AG09319 (cell line): ENCODE measurements at regions not wholly inside any gene's neighbourhood (a gene's known extent, or its start where the extent isn't known, plus 50 kb on each side); places are given as distances from the start of the nearest gene placed in this dataset.
"Not testable (repeated sequence)": the region's sequence is repeated elsewhere in the genome, so short reads cannot be mapped to it uniquely, and the experiment has no call there.

Experiments used
- DNase-seq: peaks from one replicate; pipeline ENCODE4 v3.0.0-alpha.2; 2010; ENCODE audit warnings: low read depth; ENCODE audit errors: extremely low read depth
- CTCF ChIP-seq: IDR thresholded peaks from 2 replicates; pipeline ENCODE4 v1.5.1; 2011; ENCODE audit warnings: low read depth, mild to moderate bottlenecking, inconsistent platforms, low read length, moderate library complexity

DNA sequence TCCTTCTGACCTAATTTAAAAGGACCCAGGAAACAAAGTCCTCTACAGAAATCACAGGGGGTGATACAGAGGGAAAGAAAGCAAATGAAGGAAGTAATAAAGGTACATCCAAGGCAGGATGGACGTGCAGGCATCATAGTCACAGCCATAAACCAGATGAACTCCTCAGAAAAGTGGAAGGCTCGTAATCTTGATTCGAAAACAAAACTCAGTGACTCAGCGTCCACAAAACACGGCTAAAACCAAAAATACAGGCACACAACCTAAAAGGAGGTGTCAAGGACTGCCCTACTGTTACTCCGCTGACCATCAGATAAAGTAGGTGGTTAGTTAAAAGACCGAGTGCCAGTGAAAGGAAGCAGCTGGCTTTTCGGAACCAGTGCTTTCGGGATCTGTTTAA, 81.5 kb downstream of the TRIM69 start:
- not testable (repeated sequence) for DNase-seq

- not testable (repeated sequence) for DNase-seq
These were observed 83.1 kb downstream of the TRIM69 start for GRCh38 chr15:44819331-44819987.

DNA sequence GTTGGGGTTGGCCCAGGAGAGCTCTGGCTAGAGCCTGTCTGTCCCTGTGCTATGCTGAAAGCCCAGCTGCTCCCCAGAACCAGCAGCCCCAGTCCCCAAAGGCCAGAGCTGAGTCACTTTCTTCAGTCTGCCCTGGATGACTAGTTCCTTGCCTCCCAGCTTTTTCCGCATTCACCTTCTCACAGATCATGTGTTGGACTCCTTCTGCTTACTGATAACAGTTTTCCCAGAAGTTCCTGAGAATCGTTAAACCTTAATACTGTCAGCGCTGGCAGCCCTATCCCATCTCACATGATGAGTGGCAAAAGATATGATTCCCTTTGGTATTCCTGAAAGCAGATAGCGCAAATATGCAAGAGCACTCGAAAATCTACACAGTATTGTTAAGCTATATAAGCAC, 84.2 kb downstream of the TRIM69 start:
- DNase-seq, result not testable (repeated sequence)

GRCh38 chr15:44820967-44821366, 84.6 kb downstream of the TRIM69 start:
- DNase-seq, result not testable (repeated sequence)

DNA sequence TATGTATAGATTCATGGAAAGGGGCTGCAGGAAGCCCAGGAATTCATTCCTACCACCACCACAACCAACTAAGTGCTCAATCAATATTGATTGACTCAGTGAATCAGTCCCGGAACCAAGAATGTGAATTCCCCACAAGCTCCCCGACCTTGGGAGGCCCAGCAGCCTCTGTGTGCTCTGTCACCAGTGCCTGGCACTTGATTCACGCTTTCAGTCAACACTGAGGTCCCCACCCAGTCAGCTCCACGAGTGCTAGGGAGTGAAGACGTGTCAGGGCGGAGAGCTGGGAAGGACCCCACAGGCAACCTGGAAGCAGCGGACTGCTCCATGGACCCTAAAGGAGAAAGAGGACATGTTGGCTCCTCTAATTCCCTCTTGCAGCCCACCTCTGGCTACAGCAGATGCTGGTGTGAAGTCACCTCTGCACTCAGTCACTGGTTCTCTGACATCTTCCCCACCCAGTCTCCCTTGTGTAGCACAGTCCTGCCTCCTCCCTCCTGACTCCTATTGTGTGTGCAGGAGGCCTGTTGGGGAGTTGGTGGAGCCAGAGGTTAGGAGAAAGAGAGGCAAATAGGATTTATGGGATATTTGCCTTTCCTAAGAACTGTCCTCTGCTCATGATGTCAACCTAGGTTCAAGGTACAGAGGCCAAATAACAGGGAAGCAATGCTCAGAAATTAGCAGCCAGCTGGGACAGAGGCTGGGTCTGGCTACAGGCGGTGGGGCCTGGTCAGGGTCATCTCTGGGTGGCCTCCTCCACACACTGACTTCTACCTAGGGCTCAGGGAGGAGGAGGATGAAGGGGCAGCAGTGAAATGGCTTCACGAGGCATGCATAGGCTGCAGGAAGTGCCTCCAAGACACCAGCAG, 88.2 kb downstream of the TRIM69 start:
- DNase-seq, result not testable (repeated sequence)

- not testable (repeated sequence) for DNase-seq
These were observed 90.3 kb downstream of the TRIM69 start for GRCh38 chr15:44826583-44826982.

DNA sequence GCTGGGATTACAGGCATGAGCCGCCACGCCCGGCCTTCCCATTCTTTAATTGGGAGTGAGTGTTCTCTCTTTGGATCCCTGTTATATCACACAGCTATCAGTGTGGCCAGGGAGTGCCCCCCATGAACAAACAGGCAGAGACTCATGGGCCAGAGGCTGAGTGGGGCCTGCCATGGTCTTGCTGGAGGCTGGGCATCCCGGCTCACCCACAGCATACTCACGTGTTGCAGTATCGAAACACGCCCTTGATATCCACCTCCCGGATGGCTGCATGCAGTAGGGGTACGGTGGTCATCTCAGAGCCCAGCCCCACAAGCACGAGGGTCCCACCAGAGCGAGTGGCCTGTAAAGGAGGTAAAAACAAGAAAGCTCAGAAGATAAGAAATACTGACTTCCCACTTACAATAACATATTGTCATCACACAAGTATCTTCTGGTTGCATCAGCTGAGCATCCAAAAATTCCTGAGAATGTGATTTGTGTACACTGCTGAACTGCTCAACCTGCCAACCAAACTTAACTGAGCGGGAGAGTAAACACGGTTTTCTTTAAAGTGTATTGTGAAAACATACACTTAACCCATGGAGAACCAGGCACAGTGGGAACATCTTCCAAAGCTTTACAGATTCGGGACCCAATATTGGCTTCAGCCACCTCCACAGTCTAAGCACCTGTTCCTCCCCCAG, 92.0 kb downstream of the TRIM69 start:
- not testable (repeated sequence) for DNase-seq

DNA sequence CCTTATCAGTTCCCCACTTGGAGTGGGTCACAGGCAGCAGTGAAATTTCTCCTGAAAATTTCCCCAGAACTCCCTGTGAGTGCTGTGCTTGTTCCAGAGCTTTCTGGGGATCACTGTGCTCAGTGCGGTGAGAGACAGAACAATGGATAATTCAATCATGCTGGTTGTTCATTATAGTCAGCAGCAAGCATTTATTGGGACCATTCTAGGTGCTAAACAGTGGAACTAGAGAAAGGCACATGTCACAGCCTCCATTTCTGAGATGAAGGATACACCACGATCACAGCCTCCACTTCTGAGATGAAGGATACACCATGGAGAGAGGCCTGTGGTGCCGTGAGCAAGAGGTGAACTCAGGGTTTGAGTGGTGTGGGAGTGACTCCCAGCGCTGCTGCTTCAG, 92.8 kb downstream of the TRIM69 start:
- not testable (repeated sequence) for DNase-seq

DNA sequence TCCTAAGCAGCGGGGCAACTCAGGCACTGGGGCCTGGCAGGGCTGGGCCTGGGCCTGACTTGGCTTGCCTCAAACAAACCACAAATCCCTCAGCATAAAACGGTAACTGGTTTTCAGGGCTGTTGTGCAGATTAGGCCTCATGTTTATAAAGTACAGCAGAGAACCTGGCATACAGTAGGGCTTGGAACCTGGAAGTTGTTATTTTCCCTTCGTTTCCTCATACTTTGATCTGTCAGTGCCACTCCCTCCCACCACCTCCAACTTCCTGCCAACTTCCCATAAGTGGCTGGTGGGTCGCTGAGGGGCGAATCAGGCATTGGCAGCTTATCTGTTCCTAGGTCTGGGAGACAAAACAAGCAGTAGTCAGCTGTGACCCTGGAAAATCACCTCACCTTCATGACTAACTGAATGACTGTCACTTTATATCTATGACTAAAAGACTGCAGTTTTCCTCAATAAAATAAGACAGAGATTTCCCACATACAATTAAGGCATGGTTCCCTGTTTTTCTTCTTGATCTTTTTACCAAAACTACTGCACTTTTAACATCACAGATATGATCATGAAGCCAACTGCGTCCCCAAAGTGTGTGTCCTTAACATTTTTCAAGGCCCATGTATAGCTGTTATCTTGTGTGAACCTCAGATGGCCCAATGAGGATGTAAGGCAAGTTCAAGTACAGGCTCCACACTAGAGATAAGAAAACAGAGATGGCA, 94.5 kb downstream of the TRIM69 start:
- not testable (repeated sequence) for DNase-seq

DNA sequence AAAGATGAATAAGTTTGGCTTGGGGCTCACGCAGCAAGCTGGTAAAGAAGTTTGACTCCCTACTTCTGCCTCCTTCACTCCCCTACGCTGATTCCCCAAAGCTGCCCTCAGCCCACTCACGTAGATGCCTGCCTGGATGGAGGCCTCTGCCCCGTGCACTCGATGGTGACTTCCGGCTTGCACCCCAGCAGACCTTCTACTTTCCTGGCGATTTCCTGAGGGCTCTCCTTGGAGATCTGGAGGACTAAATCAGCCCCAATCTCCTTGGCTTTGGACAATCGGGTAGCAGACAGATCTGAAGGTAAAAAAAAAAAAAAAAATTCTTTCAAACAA, 95.0 kb downstream of the TRIM69 start:
- not testable (repeated sequence) for DNase-seq

DNA sequence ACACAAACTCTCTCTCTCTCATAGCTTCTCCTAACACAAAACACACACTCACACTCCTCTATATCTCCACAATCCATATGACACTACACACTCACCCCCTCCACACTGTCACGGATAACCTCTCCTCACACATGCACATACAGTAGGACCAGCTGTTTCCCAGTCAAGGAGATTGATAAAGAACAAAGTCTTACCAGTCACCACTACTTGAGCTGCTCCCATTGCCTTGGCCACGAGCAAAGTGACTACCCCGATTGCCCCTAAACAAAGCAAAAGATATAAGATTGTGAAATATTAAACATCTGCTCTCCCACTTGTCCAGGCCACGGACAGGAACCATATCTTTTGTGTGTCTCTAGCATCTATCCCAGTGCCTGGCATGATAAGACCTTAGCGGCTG, 95.8 kb downstream of the TRIM69 start:
- not testable (repeated sequence) for DNase-seq

- not testable (repeated sequence) for DNase-seq
These were observed 96.8 kb downstream of the TRIM69 start for GRCh38 chr15:44833081-44833480.

DNA sequence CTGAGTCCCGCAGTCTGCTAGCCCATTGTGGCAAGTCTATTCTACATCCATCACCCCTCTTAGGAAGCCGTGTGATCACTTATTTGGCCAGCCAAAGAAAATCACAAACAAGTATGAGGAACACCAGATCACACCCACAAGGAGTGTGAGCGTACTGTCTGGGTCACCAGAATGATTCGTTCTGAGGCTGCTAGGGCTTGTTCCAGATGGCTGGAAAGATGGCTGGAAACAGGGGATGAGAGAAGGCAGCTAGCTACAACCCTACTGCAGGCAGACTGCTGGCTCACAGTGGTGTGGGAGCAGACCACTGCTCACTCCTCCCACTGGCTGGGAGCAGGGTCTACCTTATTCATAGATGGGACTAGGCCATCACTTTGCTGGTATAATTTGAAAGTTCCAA, 97.4 kb downstream of the TRIM69 start:
- DNase-seq, result not testable (repeated sequence)

DNA sequence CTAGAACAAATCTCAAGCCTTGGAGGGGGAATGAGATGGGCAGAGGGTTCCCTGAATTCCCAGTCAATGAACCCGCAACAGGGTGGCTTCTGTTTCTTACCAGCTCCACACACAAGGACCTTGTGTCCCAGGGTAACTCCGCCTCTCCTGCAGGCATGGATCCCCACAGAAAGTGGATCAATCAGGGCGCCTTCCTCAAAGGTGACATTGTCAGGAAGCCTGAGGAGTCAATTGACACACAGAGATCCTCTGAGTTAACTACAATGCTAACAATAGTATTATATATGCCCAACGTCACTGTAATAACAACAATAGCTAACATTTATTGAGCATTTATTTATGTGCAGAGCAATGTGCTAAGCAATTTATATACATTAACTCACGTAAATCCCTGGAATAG, 98.8 kb downstream of the TRIM69 start:
- not testable (repeated sequence) for DNase-seq

DNA sequence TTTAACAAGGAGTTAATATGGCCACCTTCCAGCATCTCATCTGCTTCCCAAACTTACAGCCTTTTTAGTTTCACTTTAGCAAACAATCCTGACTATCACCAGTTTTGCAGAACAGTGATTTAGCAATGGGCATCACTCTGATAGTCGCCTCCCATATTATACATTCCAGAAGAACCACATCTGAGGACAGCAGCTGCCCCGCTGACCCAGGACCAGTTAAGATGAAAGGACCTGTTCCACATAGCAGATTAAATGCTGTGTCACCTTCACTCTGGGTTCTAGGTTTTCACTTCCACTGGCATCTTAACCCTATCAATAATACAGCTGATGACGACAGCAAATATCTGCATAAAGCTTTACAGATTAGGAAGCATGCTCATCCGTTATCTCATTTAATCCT, 99.8 kb downstream of the TRIM69 start:
- no peak for DNase-seq
- TF ChIP-seq CTCF, result no peak

DNA sequence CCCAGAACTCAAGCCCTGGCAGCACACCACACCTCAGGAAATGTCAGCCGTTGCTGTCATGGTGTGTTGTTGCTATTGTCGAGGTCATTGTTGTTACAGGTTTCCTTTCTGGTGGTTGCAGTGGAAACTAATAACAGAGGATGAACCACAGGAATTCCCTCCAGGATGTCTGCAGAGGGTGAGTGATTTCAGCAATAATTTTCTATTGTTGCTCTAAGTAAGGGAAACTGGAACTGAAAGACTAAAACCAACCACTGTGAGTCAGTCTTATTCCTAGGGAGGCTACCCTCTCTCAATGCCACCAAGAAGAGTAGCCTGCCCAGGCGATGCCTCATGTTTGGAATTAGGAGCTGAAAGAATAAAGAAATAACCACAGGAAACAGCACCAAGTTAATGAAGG, 102.6 kb downstream of the TRIM69 start:
- DNase-seq, result not testable (repeated sequence)

DNA sequence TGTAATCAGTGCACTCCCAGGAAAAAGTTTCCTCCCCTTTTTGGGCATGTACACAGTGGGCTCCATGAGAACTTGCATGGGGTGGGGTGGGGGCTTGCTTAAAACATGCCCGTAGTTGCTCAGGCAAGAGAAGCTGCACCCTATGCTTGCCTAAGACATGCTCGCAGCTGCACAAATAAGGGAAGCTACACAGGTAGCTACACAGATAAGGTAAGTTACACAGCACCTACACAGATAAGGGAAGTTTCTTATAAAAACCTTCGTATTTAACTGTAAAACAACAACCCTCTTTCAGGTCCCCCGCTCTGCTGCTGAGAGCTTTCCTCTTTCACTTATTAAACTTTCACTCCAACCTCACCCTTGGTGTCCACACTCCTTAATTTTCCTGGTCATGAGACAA, 105.4 kb downstream of the TRIM69 start:
- not testable (repeated sequence) for DNase-seq

DNA sequence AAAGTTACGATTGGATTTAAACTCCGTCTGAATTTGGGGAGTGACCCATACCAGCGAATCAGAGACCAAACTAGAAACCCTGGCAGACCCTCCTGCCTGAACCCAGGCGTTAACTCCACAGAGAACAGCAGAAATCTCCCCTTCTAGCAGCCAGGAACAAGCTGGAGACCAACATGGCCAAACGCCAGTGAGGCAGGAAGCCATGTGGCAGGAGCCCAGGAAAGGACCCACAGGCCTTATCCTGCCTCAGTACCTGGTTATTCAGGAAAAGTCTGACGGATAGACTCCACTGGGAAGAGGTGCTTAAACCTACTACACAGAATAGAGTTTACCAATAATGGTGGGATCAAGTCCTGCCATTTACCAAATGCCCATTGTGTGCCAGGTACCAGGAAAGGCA, 106.6 kb downstream of the TRIM69 start:
- DNase-seq, result not testable (repeated sequence)

DNA sequence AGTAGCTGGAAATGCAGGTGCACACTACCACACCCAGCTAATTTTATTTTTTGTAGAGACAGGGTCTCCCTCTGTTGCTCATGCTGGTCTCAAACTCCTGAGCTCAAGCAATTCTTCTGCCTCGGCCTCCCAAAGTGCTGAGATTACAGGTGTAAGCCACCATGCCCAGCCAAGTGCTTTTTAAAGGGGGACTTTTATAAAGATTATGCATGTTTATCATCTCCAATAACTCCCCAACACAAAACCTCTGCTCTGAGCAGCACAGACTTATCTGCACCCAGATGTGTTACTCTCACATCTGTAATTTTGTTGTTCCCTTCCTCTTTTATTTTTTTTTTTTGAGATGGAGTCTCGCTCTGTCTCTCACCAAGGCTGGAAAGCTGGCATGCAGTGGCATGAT, 108.6 kb downstream of the TRIM69 start:
- DNase-seq, result not testable (repeated sequence)

DNA sequence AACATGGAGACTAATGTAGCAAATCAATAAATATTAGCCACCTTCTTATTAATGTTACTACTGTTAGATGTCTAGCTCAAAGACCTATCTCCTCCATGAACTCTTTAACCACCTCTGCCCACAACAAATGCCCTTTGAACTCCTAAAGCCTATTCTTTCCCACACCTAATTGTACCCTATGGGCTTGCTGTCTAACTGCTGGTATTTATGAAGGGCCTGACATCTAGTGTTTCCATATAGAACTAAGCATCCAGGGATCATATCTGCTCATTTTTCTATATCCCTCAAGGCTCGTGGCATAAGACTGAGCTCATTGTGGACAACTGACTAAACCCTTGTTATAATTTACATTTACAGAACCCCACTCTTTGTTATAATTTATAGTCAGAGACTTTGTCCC, 109.8 kb downstream of the TRIM69 start:
- DNase-seq, result not testable (repeated sequence)
